HAP-1 (cell line): ENCODE measurements at regions not wholly inside any gene's neighbourhood (a gene's known extent, or its start where the extent isn't known, plus 50 kb on each side); places are given as distances from the start of the nearest gene placed in this dataset.

Experiments
- DNase-seq, 2 experiments: peaks; one replicate each; pipeline ENCODE4 v3.0.0-alpha.2; 2016 to 2020; ENCODE audit warnings: low spot score in 2 of 2
- H3K27me3 ChIP-seq: fragments of 250-450 bp; sonication (Bioruptor Pico); 2 replicates; pipeline ENCODE4 v1.5.1; 2020; ENCODE audit warnings: low read depth, mild to moderate bottlenecking, moderate library complexity
- H3K36me3 ChIP-seq: fragments of 250-450 bp; sonication (Bioruptor Pico); replicated peaks from 2 replicates; pipeline ENCODE4 v1.5.1; 2020; ENCODE audit warnings: mild to moderate bottlenecking
- H3K4me1 ChIP-seq: fragments of 250-450 bp; sonication (Bioruptor Pico); 2 replicates; pipeline ENCODE4 v1.5.1; 2020; ENCODE audit warnings: mild to moderate bottlenecking
- H3K4me3 ChIP-seq: fragments of 250-450 bp; sonication (Bioruptor Pico); 2 replicates; pipeline ENCODE4 v1.5.1; 2020; ENCODE audit warnings: mild to moderate bottlenecking, moderate library complexity
- H3K9me3 ChIP-seq: fragments of 250-450 bp; sonication (Bioruptor Pico); 2 replicates; pipeline ENCODE4 v1.5.1; 2020; ENCODE audit warnings: mild to moderate bottlenecking, moderate library complexity
- in situ Hi-C: fragments of 300-500 bp; cut with MboI; formaldehyde crosslinking; loops from 3 replicates; pipeline ENCODE4 v1.14.3; 2020; ENCODE audit warnings: low sequenced_read_pairs, inconsistent platforms, mixed read lengths

DNA sequence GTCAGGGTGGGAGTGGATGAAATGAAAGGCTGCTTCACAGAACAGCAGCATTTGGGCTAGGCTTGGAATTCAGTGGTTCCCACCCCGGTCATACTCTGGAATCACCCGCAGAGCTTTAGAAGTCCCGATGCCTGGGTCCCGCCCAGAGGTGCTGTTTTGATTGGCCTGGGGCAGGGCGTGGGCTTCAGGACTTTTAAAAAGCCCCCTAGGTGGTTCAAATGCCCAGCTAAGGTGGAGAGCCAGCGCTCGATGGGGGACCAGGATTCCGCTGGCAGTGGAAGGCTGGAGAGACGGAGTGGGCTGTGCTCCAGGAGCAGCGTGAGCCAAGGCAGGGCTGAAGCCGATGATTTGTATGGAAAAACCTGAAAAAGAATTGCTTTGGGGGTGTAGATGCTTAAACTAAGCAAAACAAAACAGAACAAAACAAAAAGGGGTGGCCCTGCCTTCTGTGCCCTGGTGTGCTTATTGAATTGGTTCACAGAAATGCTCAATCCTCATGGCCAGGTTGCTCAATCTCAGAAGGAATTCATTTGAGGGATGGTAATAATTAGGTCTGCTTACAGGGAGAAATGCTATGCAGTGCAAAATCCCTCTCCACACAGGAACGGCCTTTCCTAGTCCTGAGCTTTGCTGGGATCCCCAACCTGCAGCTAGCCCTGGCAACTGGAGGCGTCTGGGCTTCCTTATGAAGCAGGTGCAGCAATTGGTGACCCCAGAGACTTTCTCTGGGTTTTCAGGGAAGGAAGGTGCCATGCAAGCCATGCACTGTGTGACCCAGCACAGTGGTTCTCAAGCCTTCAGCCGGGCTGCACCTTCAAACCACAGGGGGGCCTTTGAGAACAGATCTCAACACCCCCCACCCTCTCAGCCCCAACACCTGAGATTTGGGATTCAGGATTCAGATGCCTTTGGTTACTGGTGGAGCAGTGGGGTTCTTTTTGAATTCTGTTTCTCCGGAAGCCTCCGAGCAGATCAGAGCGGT lies 174.0 kb upstream of the ZNF618 start:
- DNase-seq = no peak
- H3K4me1 ChIP-seq = no peaks in the 10 kb centered on the region
- peaks cover 16% of the 10 kb centered on the region for H3K27me3 ChIP-seq
- no peaks in the 10 kb centered on the region for H3K9me3 ChIP-seq
- no peak overlapping the region for H3K4me3 ChIP-seq
- in situ Hi-C loops = no loop called here
- H3K36me3 ChIP-seq = no peaks in the 10 kb centered on the region

DNA sequence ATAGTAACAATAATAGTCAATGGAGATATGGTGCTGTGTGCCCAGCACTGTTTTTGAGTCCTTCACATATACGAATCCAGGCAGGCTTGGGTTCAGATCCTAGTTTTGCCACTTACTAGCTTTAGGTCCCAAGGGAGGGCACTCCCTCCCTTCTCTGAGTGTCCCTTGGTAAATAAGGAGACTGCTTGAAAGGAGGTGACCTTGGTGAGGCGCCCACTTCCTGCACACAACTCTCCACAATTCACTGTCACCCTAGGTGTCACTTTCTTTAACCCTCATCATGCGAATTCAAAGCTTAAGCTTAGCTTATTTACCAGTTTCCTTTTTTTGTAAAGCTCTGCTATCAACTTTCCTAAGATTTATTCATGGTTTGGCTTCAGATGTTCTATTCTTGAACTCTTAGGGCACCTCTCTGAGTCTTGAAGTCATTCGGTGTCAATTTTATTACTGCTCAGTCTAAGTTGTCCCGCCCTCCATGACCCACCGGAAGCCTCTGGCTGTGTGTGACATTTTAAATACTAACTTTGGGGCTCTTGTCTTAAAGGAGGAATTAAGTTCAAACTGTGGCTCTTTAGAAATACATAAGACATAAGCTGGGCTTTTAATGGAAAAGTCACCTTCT lies 170.7 kb upstream of the ZNF618 start:
- H3K4me3 ChIP-seq = no peak overlapping the region
- in situ Hi-C loops = no loop called here
- H3K9me3 ChIP-seq = 0 out of 2 replicates have a peak, but pooled peaks cover 4% of the 10 kb centered on the region
- H3K4me1 ChIP-seq = no peaks in the 10 kb centered on the region
- no peak for DNase-seq
- H3K36me3 ChIP-seq = no peaks in the 10 kb centered on the region
- peaks cover 16% of the 10 kb centered on the region for H3K27me3 ChIP-seq

DNA sequence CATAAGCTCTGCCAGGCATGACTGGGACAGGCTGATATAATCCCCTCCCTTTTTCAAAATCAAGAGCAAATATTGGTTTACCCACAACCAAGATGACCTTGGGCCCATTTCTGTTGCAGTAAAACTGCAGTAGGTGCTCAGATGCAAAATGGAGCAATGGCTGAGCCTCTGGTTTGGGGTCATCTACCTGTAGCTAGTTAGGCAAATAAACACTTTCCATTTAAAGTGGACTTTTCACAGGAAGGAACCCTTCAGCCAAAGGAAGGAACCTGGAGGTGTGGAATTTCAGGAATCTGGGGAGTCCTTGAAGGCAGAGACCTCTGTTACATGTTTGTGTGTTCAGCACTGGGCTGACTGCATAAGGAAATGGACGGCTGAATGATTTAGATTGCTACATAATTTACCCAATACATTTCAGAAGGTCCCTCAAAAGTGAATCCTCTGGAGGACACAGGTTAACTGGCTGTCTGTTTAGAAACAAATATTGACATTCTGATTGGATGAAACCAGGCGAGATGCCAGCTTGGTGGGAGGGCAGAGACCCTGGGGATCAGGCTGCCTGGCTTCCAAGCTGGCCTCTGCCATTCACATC lies 170.1 kb upstream of the ZNF618 start:
- Histone ChIP-seq H3K4me1 (no peaks in the 10 kb centered on the region), H3K4me3 (no peak overlapping the region), H3K36me3 (no peaks in the 10 kb centered on the region), H3K27me3 (peaks cover 16% of the 10 kb centered on the region), H3K9me3 (0 out of 2 replicates have a peak, but pooled peaks cover 4% of the 10 kb centered on the region)
- no peak for DNase-seq
- in situ Hi-C loops = no loop called here

DNA sequence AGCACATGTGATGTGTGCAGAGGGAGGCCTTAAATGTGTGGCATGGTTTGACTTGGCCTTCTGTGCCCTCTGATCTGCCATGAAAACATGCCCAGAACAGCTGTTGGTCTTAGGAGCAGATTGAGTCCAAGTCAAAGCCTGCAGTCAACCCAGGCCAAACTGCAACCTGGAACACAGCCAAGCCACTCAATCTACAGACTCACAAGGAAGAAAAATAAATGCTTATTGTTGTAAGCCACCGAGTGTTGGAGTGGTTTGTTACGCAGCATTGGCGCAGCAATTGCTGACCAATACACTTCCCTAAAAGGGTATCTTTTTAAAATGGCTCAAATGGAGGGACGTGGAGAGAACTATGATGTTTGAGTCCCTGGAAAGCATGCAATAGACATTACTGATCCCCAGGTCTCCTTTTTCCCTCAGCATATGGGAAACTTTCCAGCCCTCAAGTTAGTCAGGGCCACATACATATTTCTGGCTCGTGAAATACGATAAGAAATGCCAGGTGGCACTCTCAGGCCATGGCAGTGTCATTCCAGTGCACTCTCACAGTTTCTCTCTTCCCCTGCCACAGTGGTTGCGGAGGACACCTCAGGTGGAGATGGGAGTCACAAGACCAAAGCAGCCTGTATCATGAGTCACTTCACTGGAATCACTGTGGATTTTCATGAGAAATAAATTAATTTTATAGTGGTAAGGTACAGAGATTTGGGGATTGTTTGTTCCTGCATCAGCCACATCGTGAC lies 168.0 kb upstream of the ZNF618 start:
- no peaks in the 10 kb centered on the region for H3K36me3 ChIP-seq
- in situ Hi-C loops = no loop called here
- H3K27me3 ChIP-seq = peaks cover 12% of the 10 kb centered on the region
- 0 out of 2 replicates have a peak, but pooled peaks cover 4% of the 10 kb centered on the region for H3K9me3 ChIP-seq
- no peak overlapping the region for H3K4me3 ChIP-seq
- DNase-seq = no peak
- H3K4me1 ChIP-seq = no peaks in the 10 kb centered on the region

DNA sequence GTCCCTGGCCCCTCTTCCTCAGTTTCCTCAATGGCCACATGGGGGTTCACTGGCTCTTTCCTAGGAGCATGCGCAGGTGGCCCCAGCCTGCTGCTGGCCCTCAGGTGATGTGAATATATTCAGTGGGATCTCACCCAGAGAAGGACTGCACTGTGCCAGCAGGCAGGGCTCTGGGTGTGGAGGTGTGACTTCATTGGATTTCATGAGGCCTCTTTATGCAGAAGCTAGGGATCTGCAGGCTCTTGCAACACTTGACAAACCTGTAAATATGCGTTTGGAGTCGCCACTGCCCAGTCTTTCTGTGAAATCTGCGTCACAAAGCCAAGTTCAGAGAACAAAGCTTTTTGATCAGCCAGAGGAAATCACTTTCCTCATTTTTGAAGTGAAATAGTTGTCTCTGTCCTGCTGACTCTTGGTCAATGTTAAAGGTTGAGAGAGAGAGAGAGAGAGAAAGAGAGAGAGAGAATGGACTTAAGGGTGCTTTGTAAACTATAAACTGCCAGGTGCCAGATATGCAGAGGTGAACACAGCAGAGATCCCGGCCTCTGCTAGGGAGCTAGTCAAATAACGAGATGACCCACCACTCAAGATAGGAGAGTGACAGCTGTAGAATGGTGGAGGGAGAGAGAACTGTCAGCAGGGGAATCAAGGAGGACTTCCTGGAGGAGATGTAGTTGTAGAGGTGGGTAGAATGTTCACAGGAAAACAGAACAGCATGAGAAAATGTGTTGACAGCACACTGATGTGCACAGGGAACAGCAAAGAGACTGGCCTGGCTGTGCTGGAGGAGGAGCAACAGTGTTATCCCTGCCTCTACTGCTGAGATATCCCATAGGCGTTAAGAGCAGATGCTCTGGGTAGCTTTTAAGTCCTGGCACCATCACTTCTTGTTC lies 167.0 kb upstream of the ZNF618 start:
- Histone ChIP-seq H3K36me3 (no peaks in the 10 kb centered on the region), H3K4me3 (no peak overlapping the region), H3K9me3 (0 out of 2 replicates have a peak, but pooled peaks cover 4% of the 10 kb centered on the region), H3K27me3 (peaks cover 6% of the 10 kb centered on the region), H3K4me1 (no peaks in the 10 kb centered on the region)
- in situ Hi-C loops = no loop called here
- DNase-seq = no peak

DNA sequence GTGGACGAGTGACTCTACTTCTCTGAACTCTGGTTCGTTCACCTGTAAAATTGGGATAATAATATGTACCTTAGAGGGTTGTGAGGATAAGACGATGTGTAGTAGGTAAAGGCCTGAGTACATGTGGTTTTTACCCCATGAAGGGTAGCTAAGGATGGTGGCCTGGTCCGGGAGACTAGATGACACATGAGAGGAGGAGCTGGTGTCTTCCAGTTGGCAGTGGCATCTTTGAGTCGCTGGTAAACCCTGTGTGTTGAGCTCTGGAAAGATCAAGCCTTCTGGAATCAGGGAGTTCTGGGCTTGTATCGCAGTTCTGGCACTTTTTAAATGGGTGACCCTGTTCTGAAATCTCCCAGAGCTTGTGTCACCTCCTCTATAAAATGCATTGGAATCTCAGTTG lies 166.4 kb upstream of the ZNF618 start:
- in situ Hi-C loops = no loop called here
- Histone ChIP-seq H3K4me3 (no peak overlapping the region), H3K27me3 (no peaks in the 10 kb centered on the region; the same call in 1 of the 2 replicates), H3K4me1 (no peaks in the 10 kb centered on the region), H3K36me3 (no peaks in the 10 kb centered on the region), H3K9me3 (0 out of 2 replicates have a peak, but pooled peaks cover 4% of the 10 kb centered on the region)
- DNase-seq = no peak

DNA sequence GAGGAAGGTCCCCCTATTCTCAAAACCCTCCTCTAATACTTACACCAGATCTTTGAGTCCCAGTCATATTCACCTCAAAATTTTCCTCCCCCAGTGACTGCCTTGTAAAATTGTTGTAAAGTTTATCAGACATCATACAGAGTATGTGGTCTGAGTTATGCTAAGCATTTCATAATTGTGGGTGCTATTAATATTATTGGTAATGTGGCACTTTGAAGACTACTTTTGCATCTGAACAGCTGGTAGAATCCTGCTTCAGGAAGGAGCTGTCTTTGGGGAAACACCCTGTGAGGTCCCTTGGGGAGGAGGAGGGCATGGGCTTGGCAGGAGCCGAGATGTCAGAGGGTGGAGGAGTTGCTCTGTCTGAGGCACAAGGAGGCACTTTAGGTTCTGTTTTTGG lies 164.9 kb upstream of the ZNF618 start:
- Histone ChIP-seq H3K27me3 (no peaks in the 10 kb centered on the region), H3K4me1 (no peaks in the 10 kb centered on the region), H3K9me3 (0 out of 2 replicates have a peak, but pooled peaks cover 4% of the 10 kb centered on the region), H3K36me3 (no peaks in the 10 kb centered on the region), H3K4me3 (no peak overlapping the region)
- no peak for DNase-seq
- in situ Hi-C loops = no loop called here

DNA sequence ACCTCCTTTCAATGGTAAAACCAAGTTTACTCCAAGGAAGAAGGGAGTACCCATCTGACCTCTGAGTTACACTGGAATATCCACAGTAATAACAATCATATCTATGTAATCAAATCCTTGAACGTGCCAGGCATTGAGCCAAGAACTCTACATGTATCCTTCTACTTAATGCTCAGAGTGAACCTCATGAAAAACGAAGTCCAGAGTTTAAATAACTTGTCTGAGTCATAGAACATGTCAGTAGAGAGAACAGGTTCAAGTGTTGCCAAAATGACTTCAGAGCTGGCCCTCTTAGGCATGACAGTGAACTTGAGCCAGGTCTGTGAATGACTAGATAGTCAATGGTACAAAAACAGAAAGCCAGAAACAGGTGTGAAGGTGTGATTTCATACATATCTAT lies 164.1 kb upstream of the ZNF618 start:
- Histone ChIP-seq H3K9me3 (0 out of 2 replicates have a peak, but pooled peaks cover 4% of the 10 kb centered on the region), H3K4me1 (no peaks in the 10 kb centered on the region), H3K36me3 (no peaks in the 10 kb centered on the region), H3K27me3 (no peaks in the 10 kb centered on the region), H3K4me3 (no peak overlapping the region)
- no peak for DNase-seq
- in situ Hi-C loops = no loop called here

DNA sequence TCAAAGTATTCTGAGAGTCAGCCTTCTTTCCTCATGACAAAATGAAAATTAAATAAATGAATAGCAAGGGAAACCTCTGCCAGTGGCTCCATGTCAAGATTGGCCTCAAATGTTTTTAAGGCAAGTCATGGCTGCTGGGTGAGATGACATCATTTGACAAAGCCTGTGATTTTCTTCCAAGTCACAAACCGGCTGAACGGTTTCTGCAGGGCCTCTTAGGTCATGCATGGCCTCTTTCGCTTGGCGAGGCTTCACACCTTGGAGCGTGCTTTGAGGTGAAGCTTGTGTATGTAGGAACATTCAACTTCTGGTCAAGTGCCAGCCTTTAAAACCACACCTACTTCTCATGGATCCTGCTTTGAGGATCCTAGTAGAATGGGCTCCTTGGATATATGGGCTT lies 161.0 kb upstream of the ZNF618 start:
- Histone ChIP-seq H3K36me3 (no peaks in the 10 kb centered on the region), H3K9me3 (no peaks in the 10 kb centered on the region), H3K4me1 (no peaks in the 10 kb centered on the region), H3K4me3 (no peak overlapping the region), H3K27me3 (no peaks in the 10 kb centered on the region)
- in situ Hi-C loops = no loop called here
- DNase-seq = no peak

DNA sequence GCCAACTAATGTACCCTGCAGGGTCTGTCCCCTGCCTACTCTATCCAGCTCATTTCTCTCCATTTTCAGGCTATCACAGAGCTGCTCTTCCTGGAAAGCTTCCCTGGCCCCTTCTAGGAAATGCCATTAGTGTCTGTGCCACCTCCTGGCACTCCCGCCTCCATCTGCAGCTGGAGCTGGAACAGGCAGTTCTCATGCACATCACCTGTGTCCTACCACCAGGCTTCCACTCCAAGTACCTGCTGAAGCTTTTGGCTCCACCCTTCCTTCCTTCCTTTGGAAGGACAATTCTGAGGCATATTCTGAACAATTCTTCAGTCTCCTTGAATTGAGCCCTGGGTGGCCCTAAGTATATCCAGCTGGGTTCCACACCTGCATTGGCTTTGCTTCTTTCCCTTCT lies 156.2 kb upstream of the ZNF618 start:
- no peak for DNase-seq
- in situ Hi-C loops = no loop called here
- Histone ChIP-seq H3K4me3 (no peak overlapping the region), H3K36me3 (no peaks in the 10 kb centered on the region), H3K9me3 (no peaks in the 10 kb centered on the region; the same call in 1 of the 2 replicates), H3K27me3 (no peaks in the 10 kb centered on the region), H3K4me1 (no peaks in the 10 kb centered on the region)

DNA sequence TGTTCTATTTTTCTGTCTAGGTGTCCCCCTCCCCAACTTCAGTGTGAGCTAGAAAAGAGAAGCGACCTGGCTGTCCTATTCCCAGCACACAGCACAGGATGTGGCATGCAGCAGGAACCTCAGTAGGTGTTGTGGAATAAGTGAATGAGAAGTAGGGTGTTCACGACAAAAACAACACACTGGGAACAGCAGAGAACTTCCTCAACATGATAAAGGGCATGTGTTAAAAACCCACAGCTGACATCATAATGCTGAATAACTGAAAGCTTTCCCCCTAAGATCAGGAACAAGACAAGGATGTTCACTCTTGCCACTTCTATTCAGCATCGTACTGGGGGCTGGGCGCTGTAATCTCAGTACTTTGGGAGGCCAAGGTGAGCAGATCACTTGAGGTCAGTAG lies 155.6 kb upstream of the ZNF618 start:
- Histone ChIP-seq H3K27me3 (no peaks in the 10 kb centered on the region), H3K4me3 (no peak overlapping the region), H3K36me3 (no peaks in the 10 kb centered on the region), H3K4me1 (no peaks in the 10 kb centered on the region), H3K9me3 (no peaks in the 10 kb centered on the region; the same call in 1 of the 2 replicates)
- in situ Hi-C loops = no loop called here
- no peak for DNase-seq

DNA sequence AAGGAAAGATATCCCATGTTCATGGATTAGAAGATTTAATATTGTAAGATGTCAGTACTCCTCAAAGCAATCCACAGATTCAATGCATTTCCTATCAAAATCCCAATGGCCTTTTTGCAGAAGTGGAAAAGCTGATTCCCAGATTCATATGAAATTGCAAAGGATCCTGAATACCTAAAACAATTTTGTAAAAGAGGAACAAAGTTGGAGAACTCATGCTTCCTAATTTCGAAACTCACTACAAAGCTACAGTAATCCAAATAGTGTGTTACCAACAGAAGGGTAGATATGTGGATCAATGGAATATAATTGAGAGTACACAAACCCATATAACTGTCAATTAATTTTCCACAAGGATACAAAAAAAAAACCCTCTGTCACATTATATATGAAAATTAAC lies 154.3 kb upstream of the ZNF618 start:
- H3K4me3 ChIP-seq = no peak overlapping the region
- no peak for DNase-seq
- no peaks in the 10 kb centered on the region for H3K36me3 ChIP-seq
- no peaks in the 10 kb centered on the region for H3K27me3 ChIP-seq
- H3K4me1 ChIP-seq = no peaks in the 10 kb centered on the region
- in situ Hi-C loops = no loop called here
- H3K9me3 ChIP-seq = no peaks in the 10 kb centered on the region; the same call in 1 of the 2 replicates
